Colonic mucosa (tissue), 4 donors: ENCODE measurements at regions not wholly inside any gene's neighbourhood (a gene's known extent, or its start where the extent isn't known, plus 50 kb on each side); places are given as distances from the start of the nearest gene placed in this dataset.

Source experiments
- DNase-seq: peaks from one replicate; pipeline ENCODE4 v3.0.0-alpha.2; 2020
- H3K27ac ChIP-seq: fragments of 200-600 bp; one replicate; pipeline ENCODE4 v1.8.0; 2021
- H3K27me3 ChIP-seq: fragments of 200-600 bp; one replicate; pipeline ENCODE4 v1.8.0; 2021
- H3K36me3 ChIP-seq: fragments of 200-600 bp; one replicate; pipeline ENCODE4 v1.8.0; 2021
- H3K4me1 ChIP-seq: fragments of 200-600 bp; one replicate; pipeline ENCODE4 v1.8.0; 2021; ENCODE audit warnings: mild to moderate bottlenecking
- H3K4me3 ChIP-seq: fragments of 200-600 bp; one replicate; pipeline ENCODE4 v1.8.0; 2021
- H3K9ac ChIP-seq, 2 donors: one replicate each; pipeline ENCODE4 v1.7.0; 2013; ENCODE audit warnings: control low read depth in 2 of 2, low read depth in 2 of 2, low read length in 2 of 2
- H3K9me3 ChIP-seq: fragments of 200-600 bp; one replicate; pipeline ENCODE4 v1.8.0; 2021
- CTCF ChIP-seq: fragments of 200-600 bp; IDR thresholded peaks from one replicate; pipeline ENCODE4 v1.8.0; 2022; ENCODE audit warnings: antibody characterized with exemption, mild to moderate bottlenecking
- intact Hi-C: fragments of 100-400 bp; cut with DNase I; formaldehyde crosslinking; loops from one replicate; pipeline ENCODE4 v1.14.1; 2022
- donor health status: healthy.
- donor health status: DM: no; HTN: no; CAD: no.
- donor health status: DM: no; HTN: no; CAD: no.

- H3K9me3 ChIP-seq = no peaks in the 10 kb centered on the region
- intact Hi-C loops = no loop called here
- H3K9ac ChIP-seq = no peak overlapping the region
- no peak overlapping the region for H3K4me3 ChIP-seq
- H3K27ac ChIP-seq = no peak overlapping the region
- no peak for TF ChIP-seq CTCF
- no peaks in the 10 kb centered on the region for H3K36me3 ChIP-seq
- no peaks in the 10 kb centered on the region for H3K27me3 ChIP-seq
- no peak for DNase-seq
- H3K4me1 ChIP-seq = no peaks in the 10 kb centered on the region
These were observed 186.1 kb upstream of the CAMK1G start for GRCh38 chr1:209397371-209397770.

GRCh38 chr1:209397910-209398309 lies 185.6 kb upstream of the CAMK1G start:
- TF ChIP-seq CTCF = no peak
- Histone ChIP-seq H3K27me3 (no peaks in the 10 kb centered on the region), H3K27ac (no peak overlapping the region), H3K36me3 (no peaks in the 10 kb centered on the region), H3K9ac (no peak overlapping the region), H3K4me1 (no peaks in the 10 kb centered on the region), H3K9me3 (no peaks in the 10 kb centered on the region), H3K4me3 (no peak overlapping the region)
- intact Hi-C loops = no loop called here
- DNase-seq = no peak

- Histone ChIP-seq H3K9me3 (no peaks in the 10 kb centered on the region), H3K4me3 (no peak overlapping the region), H3K9ac (no peak overlapping the region), H3K4me1 (no peaks in the 10 kb centered on the region), H3K27ac (no peak overlapping the region), H3K27me3 (no peaks in the 10 kb centered on the region), H3K36me3 (no peaks in the 10 kb centered on the region)
- intact Hi-C loops = no loop called here
- no peak for DNase-seq
- TF ChIP-seq CTCF = no peak
These were observed 185.1 kb upstream of the CAMK1G start for GRCh38 chr1:209398313-209398991.

GRCh38 chr1:209399800-209400199 lies 183.7 kb upstream of the CAMK1G start:
- no peak for TF ChIP-seq CTCF
- no peak for DNase-seq
- Histone ChIP-seq H3K36me3 (no peaks in the 10 kb centered on the region), H3K27ac (no peak overlapping the region), H3K9me3 (no peaks in the 10 kb centered on the region), H3K4me1 (no peaks in the 10 kb centered on the region), H3K4me3 (no peak overlapping the region), H3K27me3 (no peaks in the 10 kb centered on the region), H3K9ac (no peak overlapping the region)
- intact Hi-C loops = no loop called here

- intact Hi-C loops = no loop called here
- H3K27me3 ChIP-seq = no peaks in the 10 kb centered on the region
- no peak overlapping the region for H3K4me3 ChIP-seq
- H3K4me1 ChIP-seq = no peaks in the 10 kb centered on the region
- no peaks in the 10 kb centered on the region for H3K36me3 ChIP-seq
- H3K9me3 ChIP-seq = no peaks in the 10 kb centered on the region
- no peak for DNase-seq
- H3K27ac ChIP-seq = no peak overlapping the region
- no peak for TF ChIP-seq CTCF
- no peak overlapping the region for H3K9ac ChIP-seq
These were observed 182.9 kb upstream of the CAMK1G start for GRCh38 chr1:209400351-209401220.
